ENCODE measurements at regions not wholly inside any gene's neighbourhood (a gene's known extent, or its start where the extent isn't known, plus 50 kb on each side); places are given as distances from the start of the nearest gene placed in this dataset.

DNA sequence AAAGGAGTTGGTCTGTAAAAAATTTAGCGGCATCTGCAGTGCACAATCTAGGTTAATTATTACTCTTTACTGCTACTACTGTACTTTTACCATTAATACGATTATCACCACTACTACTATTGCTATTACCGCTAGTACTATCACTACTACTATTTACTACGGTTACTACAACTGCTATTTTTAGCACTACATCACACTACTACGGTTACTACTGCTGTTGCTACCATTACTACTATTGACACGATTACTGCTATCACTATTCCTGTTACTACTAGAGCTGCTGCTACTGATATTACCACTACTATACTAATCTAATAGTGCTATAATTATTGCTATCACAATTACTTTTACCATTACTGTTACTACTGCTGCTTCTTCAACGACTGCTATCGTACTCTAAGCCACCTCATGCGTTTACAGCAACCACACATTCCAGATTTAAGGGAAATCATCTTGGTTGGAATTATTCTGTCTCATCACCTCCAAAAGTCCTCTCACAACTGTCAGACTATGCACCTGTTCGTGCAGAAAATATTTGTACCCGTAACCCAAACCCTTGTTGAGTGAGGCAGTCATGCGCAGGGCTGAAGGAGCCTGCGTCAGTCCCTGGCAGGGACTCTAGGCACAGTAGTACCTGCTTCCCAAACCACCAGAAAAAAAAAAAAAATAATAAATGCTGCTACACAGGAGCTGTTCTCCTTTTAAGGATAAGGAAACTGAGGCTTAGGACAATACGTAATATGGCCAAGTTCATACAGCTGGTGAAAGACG is 59.5 kb downstream of the MAF start (continued):
- TF ChIP-seq, protein P1, sequence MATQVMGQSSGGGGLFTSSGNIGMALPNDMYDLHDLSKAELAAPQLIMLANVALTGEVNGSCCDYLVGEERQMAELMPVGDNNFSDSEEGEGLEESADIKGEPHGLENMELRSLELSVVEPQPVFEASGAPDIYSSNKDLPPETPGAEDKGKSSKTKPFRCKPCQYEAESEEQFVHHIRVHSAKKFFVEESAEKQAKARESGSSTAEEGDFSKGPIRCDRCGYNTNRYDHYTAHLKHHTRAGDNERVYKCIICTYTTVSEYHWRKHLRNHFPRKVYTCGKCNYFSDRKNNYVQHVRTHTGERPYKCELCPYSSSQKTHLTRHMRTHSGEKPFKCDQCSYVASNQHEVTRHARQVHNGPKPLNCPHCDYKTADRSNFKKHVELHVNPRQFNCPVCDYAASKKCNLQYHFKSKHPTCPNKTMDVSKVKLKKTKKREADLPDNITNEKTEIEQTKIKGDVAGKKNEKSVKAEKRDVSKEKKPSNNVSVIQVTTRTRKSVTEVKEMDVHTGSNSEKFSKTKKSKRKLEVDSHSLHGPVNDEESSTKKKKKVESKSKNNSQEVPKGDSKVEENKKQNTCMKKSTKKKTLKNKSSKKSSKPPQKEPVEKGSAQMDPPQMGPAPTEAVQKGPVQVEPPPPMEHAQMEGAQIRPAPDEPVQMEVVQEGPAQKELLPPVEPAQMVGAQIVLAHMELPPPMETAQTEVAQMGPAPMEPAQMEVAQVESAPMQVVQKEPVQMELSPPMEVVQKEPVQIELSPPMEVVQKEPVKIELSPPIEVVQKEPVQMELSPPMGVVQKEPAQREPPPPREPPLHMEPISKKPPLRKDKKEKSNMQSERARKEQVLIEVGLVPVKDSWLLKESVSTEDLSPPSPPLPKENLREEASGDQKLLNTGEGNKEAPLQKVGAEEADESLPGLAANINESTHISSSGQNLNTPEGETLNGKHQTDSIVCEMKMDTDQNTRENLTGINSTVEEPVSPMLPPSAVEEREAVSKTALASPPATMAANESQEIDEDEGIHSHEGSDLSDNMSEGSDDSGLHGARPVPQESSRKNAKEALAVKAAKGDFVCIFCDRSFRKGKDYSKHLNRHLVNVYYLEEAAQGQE (IDR thresholded peaks at IDR 0.05; ENCODE audit: low read depth) = no peak
- TF ChIP-seq CEBPB (IDR thresholded peaks at IDR 0.05; ENCODE audit: low read depth) (no peak), POLR2AphosphoS5 (IDR thresholded peaks at IDR 0.05; ENCODE audit: low read depth, low read length) (no peak)
- TF ChIP-seq, protein P2, sequence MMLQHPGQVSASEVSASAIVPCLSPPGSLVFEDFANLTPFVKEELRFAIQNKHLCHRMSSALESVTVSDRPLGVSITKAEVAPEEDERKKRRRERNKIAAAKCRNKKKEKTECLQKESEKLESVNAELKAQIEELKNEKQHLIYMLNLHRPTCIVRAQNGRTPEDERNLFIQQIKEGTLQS (IDR thresholded peaks at IDR 0.05) = no peak

DNA sequence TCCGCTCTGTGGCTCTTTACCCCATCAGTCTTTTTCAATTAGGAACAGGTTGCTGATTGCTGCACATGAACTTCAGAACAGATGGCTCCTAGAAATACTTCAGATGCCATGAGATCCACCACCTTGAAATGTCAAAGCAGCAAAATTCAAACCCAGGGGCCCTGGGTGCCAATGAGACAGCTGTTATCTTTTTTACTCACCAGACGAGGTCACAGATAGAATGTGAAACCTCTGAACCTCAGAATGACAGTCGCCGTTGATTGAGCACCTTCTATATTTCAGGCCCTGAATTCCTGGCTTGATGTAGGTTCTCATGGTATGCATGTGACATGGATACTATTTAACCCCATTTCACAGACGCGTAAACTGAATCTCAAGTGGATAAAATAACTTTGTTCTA is 63.0 kb downstream of the MAF start:
- CTCF ChIA-PET = no interaction called here
- Histone ChIP-seq H3K9me2 (ENCODE audit: insufficient read depth) (no peaks in the 10 kb centered on the region), H3K79me2 (ENCODE audit: insufficient read depth, low read length) (no peaks in the 10 kb centered on the region), H3K9me3 (ENCODE audit: control insufficient read depth in 1 of 2, insufficient read depth in 1 of 2, low read depth in 1 of 2, low read length in 2 of 2) (peaks cover 23 to 29% of the 10 kb centered on the region in 2 experiments; a peak in 2 of 4 replicates), H3K4me3 (replicated peaks in 1 of 2; ENCODE audit: low read depth in 1 of 2, low read length in 2 of 2) (no peak overlapping the region), H3K36me3 (ENCODE audit: control insufficient read depth in 1 of 2, insufficient read depth in 2 of 2, low read length in 2 of 2) (no peaks in the 10 kb centered on the region), H3K27me3 (ENCODE audit: insufficient read depth, low read length) (no peaks in the 10 kb centered on the region), H3K27ac (ENCODE audit: low read depth, low read length) (no peak overlapping the region), H3K4me1 (ENCODE audit: control insufficient read depth in 1 of 2, insufficient read depth in 2 of 2, low read length in 2 of 2) (no peaks in the 10 kb centered on the region), H2AFZ (ENCODE audit: low read depth, low read length, poor library complexity, severe bottlenecking) (no peak overlapping the region), H4K20me1 (ENCODE audit: insufficient read depth) (no peaks in the 10 kb centered on the region), H3K9ac (ENCODE audit: low read length) (no peak overlapping the region), H3K4me2 (ENCODE audit: low read length) (no peak overlapping the region)
- BruUV-seq (replicated peaks) = no TSS peak
- no peak for DNase-seq (ENCODE audit: low read depth, low spot score)
- RAD21 ChIA-PET (ENCODE audit: low non-redundant PET in 1 of 2, low total read pairs in 2 of 2, uncharacterized antibody in 2 of 2, unreplicated experiment in 2 of 2) = no interaction called here
- ATAC-seq = no peak
- POLR2A ChIA-PET = no interaction called here
- intact Hi-C loops (cut with micrococcal nuclease) = no loop called here
- TF ChIP-seq CEBPB (IDR thresholded peaks at IDR 0.05; ENCODE audit: low read depth) = no peak
- no peak for TF ChIP-seq EGR1 (IDR thresholded peaks at IDR 0.05; ENCODE audit: low read depth)
- TF ChIP-seq, protein P3, sequence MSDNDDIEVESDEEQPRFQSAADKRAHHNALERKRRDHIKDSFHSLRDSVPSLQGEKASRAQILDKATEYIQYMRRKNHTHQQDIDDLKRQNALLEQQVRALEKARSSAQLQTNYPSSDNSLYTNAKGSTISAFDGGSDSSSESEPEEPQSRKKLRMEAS (IDR thresholded peaks at IDR 0.05) = no peak
- TF ChIP-seq EZH2 (IDR thresholded peaks at IDR 0.05) = no peak
- TF ChIP-seq FOSL1 (IDR thresholded peaks at IDR 0.05; ENCODE audit: low read depth) = no peak
- no peak for TF ChIP-seq POLR2AphosphoS5 (IDR thresholded peaks at IDR 0.05; ENCODE audit: low read depth, low read length)
- TF ChIP-seq ZNF274 (IDR thresholded peaks at IDR 0.05; ENCODE audit: low read depth, low read length) = no peak
- TF ChIP-seq, protein P1 (IDR thresholded peaks at IDR 0.05; ENCODE audit: low read depth) = no peak
- no peak for TF ChIP-seq YY1 (IDR thresholded peaks at IDR 0.05; ENCODE audit: extremely low read depth, insufficient replicate concordance, low read depth, low read length)
- no peak for TF ChIP-seq TCF7L2 (IDR thresholded peaks at IDR 0.05; ENCODE audit: borderline replicate concordance, extremely low read depth, insufficient read depth, insufficient read length)
- TF ChIP-seq RAD21 (IDR thresholded peaks at IDR 0.05; ENCODE audit: low read depth) = no peak
- TF ChIP-seq, protein P4, sequence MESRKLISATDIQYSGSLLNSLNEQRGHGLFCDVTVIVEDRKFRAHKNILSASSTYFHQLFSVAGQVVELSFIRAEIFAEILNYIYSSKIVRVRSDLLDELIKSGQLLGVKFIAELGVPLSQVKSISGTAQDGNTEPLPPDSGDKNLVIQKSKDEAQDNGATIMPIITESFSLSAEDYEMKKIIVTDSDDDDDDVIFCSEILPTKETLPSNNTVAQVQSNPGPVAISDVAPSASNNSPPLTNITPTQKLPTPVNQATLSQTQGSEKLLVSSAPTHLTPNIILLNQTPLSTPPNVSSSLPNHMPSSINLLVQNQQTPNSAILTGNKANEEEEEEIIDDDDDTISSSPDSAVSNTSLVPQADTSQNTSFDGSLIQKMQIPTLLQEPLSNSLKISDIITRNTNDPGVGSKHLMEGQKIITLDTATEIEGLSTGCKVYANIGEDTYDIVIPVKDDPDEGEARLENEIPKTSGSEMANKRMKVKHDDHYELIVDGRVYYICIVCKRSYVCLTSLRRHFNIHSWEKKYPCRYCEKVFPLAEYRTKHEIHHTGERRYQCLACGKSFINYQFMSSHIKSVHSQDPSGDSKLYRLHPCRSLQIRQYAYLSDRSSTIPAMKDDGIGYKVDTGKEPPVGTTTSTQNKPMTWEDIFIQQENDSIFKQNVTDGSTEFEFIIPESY (IDR thresholded peaks at IDR 0.05; ENCODE audit: extremely low read depth, insufficient replicate concordance, low read length) = no peak
